Mesendoderm (in vitro differentiated cells): ENCODE measurements at regions not wholly inside any gene's neighbourhood (a gene's known extent, or its start where the extent isn't known, plus 50 kb on each side); places are given as distances from the start of the nearest gene placed in this dataset.

Experiments used
- DNase-seq: peaks from one replicate; pipeline ENCODE4 v3.0.0; 2013
- H2AK5ac ChIP-seq: 2 replicates; pipeline ENCODE4 v1.6.1; 2013; ENCODE audit warnings: low read length, inconsistent platforms
- H2BK120ac ChIP-seq: 2 replicates; pipeline ENCODE4 v1.6.1; 2013; ENCODE audit warnings: low read depth, mild to moderate bottlenecking, low read length, moderate library complexity, mixed read lengths
- H2BK15ac ChIP-seq: replicated peaks from 2 replicates; pipeline ENCODE4 v1.6.1; 2013; ENCODE audit warnings: low read depth, mild to moderate bottlenecking, moderate library complexity
- H2BK5ac ChIP-seq: 2 replicates; pipeline ENCODE4 v1.6.1; 2013; ENCODE audit warnings: low read length, inconsistent platforms
- H3K18ac ChIP-seq: 2 replicates; pipeline ENCODE4 v1.6.1; 2013; ENCODE audit warnings: mild to moderate bottlenecking, low read length, mixed read lengths
- H3K23ac ChIP-seq: one replicate; pipeline ENCODE4 v1.6.1; 2013; ENCODE audit warnings: low read length
- H3K27ac ChIP-seq: 2 replicates; pipeline ENCODE4 v1.5.1; 2013; ENCODE audit warnings: low read depth, mild to moderate bottlenecking, inconsistent platforms, low read length, moderate library complexity
- H3K27me3 ChIP-seq: 2 replicates; pipeline ENCODE4 v1.6.1; 2013; ENCODE audit warnings: low read length, control low read depth, mild to moderate bottlenecking, inconsistent platforms; ENCODE audit not compliant: insufficient read depth, poor library complexity
- H3K36me3 ChIP-seq: 2 replicates; pipeline ENCODE4 v1.6.1; 2013; ENCODE audit warnings: low read length, inconsistent platforms; ENCODE audit not compliant: control insufficient read depth, insufficient read depth
- H3K4ac ChIP-seq: one replicate; pipeline ENCODE4 v1.6.1; 2013; ENCODE audit warnings: low read depth, mild to moderate bottlenecking, low read length, moderate library complexity
- H3K4me1 ChIP-seq: 2 replicates; pipeline ENCODE4 v1.6.1; 2013; ENCODE audit warnings: low read depth, low read length, inconsistent platforms; ENCODE audit not compliant: control insufficient read depth
- H3K4me2 ChIP-seq: 2 replicates; pipeline ENCODE4 v1.6.1; 2013; ENCODE audit warnings: low read length
- H3K4me3 ChIP-seq: 2 replicates; pipeline ENCODE4 v1.5.1; 2013; ENCODE audit warnings: mild to moderate bottlenecking, low read length
- H3K56ac ChIP-seq: one replicate; pipeline ENCODE4 v1.6.1; 2013; ENCODE audit warnings: low read length
- H3K79me1 ChIP-seq: 2 replicates; pipeline ENCODE4 v1.6.1; 2013; ENCODE audit warnings: low read length, inconsistent platforms
- H3K79me2 ChIP-seq: 2 replicates; pipeline ENCODE4 v1.6.1; 2013; ENCODE audit warnings: mild to moderate bottlenecking, low read length; ENCODE audit not compliant: control insufficient read depth, insufficient read depth
- H3K9ac ChIP-seq: 2 replicates; pipeline ENCODE4 v1.6.1; 2013; ENCODE audit warnings: low read length, inconsistent platforms
- H4K5ac ChIP-seq: one replicate; pipeline ENCODE4 v1.6.1; 2013; ENCODE audit warnings: low read length
- H4K8ac ChIP-seq: one replicate; pipeline ENCODE4 v1.6.1; 2013; ENCODE audit warnings: low read depth, mild to moderate bottlenecking, control low read depth, low read length, moderate library complexity
- WGBS: extraction: QIAGEN DNeasy Blood & Tissue Kit; methylation state at CpG from one replicate; pipeline ENCODE4 v1.1.7; 2013; ENCODE audit warnings: low lambda C conversion rate, missing lambda C conversion rate; ENCODE audit not compliant: insufficient coverage; ENCODE audit errors: extremely low coverage; 5-methylcytosine and 5-hydroxymethylcytosine counted together

- no peak overlapping the region for H3K23ac ChIP-seq
- H4K8ac ChIP-seq, result no peak overlapping the region
- H3K4me2 ChIP-seq, result no peak overlapping the region
- no peak for DNase-seq
- H3K27ac ChIP-seq, result no peak overlapping the region
- no peak overlapping the region for H2BK5ac ChIP-seq
- no peaks in the 10 kb centered on the region for H3K4me1 ChIP-seq
- H4K5ac ChIP-seq, result no peak overlapping the region
- no CpG with 5 or more reads among the region's 12 CpGs for WGBS
- no peak overlapping the region for H3K56ac ChIP-seq
- H3K4ac ChIP-seq, result no peak overlapping the region
- H3K27me3 ChIP-seq, result no peaks in the 10 kb centered on the region
- no peaks in the 10 kb centered on the region for H3K79me1 ChIP-seq
- H3K79me2 ChIP-seq, result no peaks in the 10 kb centered on the region
- no peak overlapping the region for H2BK120ac ChIP-seq
- no peak overlapping the region for H2BK15ac ChIP-seq
- H3K36me3 ChIP-seq, result no peaks in the 10 kb centered on the region
- H2AK5ac ChIP-seq, result no peak overlapping the region
- no peak overlapping the region for H3K18ac ChIP-seq
- H3K9ac ChIP-seq, result no peak overlapping the region
- no peak overlapping the region for H3K4me3 ChIP-seq
Measured at GRCh38 chr22:49012712-49013395, 814.8 kb downstream of the BRD1 start.

- Histone ChIP-seq H3K4me3 (no peak overlapping the region), H2BK15ac (no peak overlapping the region), H3K27ac (no peak overlapping the region), H2BK5ac (no peak overlapping the region), H3K23ac (no peak overlapping the region), H3K9ac (no peak overlapping the region), H2BK120ac (no peak overlapping the region), H3K18ac (no peak overlapping the region), H4K8ac (no peak overlapping the region), H2AK5ac (no peak overlapping the region), H3K79me1 (no peaks in the 10 kb centered on the region), H3K56ac (peak overlapping the region; percentile 25), H3K36me3 (no peaks in the 10 kb centered on the region), H3K79me2 (no peaks in the 10 kb centered on the region), H4K5ac (no peak overlapping the region), H3K27me3 (no peaks in the 10 kb centered on the region), H3K4me2 (no peak overlapping the region), H3K4me1 (no peaks in the 10 kb centered on the region), H3K4ac (no peak overlapping the region)
- peak; percentile 11 for DNase-seq
- no CpG with 5 or more reads among the region's 16 CpGs for WGBS
Measured at GRCh38 chr22:49011769-49012648, 815.7 kb downstream of the BRD1 start.

GRCh38 chr22:49011379-49011768 is 816.3 kb downstream of the BRD1 start:
- Histone ChIP-seq H3K9ac (no peak overlapping the region), H3K4me2 (no peak overlapping the region), H4K5ac (no peak overlapping the region), H2BK15ac (no peak overlapping the region), H3K79me2 (no peaks in the 10 kb centered on the region), H3K4me1 (no peaks in the 10 kb centered on the region), H3K4me3 (no peak overlapping the region), H2BK120ac (no peak overlapping the region), H2AK5ac (no peak overlapping the region), H4K8ac (no peak overlapping the region), H3K79me1 (no peaks in the 10 kb centered on the region), H3K18ac (no peak overlapping the region), H3K4ac (no peak overlapping the region), H3K56ac (no peak overlapping the region), H2BK5ac (no peak overlapping the region), H3K27me3 (no peaks in the 10 kb centered on the region), H3K27ac (no peak overlapping the region), H3K36me3 (no peaks in the 10 kb centered on the region), H3K23ac (no peak overlapping the region)
- no peak for DNase-seq
- no CpG with 5 or more reads among the region's 11 CpGs for WGBS

GRCh38 chr22:49010901-49011300 is 816.8 kb downstream of the BRD1 start:
- Histone ChIP-seq H3K18ac (no peak overlapping the region), H3K79me2 (no peaks in the 10 kb centered on the region), H3K36me3 (no peaks in the 10 kb centered on the region), H3K23ac (no peak overlapping the region), H2AK5ac (no peak overlapping the region), H2BK5ac (no peak overlapping the region), H4K8ac (no peak overlapping the region), H3K27ac (no peak overlapping the region), H3K4me2 (no peak overlapping the region), H3K4ac (no peak overlapping the region), H3K4me1 (no peaks in the 10 kb centered on the region), H3K56ac (no peak overlapping the region), H3K4me3 (no peak overlapping the region), H3K9ac (no peak overlapping the region), H3K79me1 (no peaks in the 10 kb centered on the region), H3K27me3 (no peaks in the 10 kb centered on the region), H4K5ac (no peak overlapping the region), H2BK120ac (no peak overlapping the region), H2BK15ac (no peak overlapping the region)
- WGBS, result no CpG with 5 or more reads among the region's 12 CpGs
- no peak for DNase-seq

- Histone ChIP-seq H2AK5ac (no peak overlapping the region), H2BK5ac (no peak overlapping the region), H4K8ac (no peak overlapping the region), H3K18ac (no peak overlapping the region), H3K4me3 (no peak overlapping the region), H3K4me1 (no peaks in the 10 kb centered on the region), H3K79me2 (no peaks in the 10 kb centered on the region), H3K56ac (no peak overlapping the region), H3K36me3 (no peaks in the 10 kb centered on the region), H2BK120ac (no peak overlapping the region), H3K27me3 (no peaks in the 10 kb centered on the region), H3K23ac (no peak overlapping the region), H3K4ac (no peak overlapping the region), H4K5ac (no peak overlapping the region), H2BK15ac (no peak overlapping the region), H3K79me1 (no peaks in the 10 kb centered on the region), H3K27ac (no peak overlapping the region), H3K9ac (no peak overlapping the region), H3K4me2 (no peak overlapping the region)
- WGBS, result no CpG with 5 or more reads among the region's 25 CpGs
- DNase-seq, result no peak
Measured at GRCh38 chr22:49010070-49010863, 817.4 kb downstream of the BRD1 start.
